Fibroblast of peridontal ligament (primary cell): ENCODE measurements at regions not wholly inside any gene's neighbourhood (a gene's known extent, or its start where the extent isn't known, plus 50 kb on each side); places are given as distances from the start of the nearest gene placed in this dataset.

Experiments
- DNase-seq: peaks from one replicate; pipeline ENCODE4 v3.0.0-alpha.2; 2010; ENCODE audit errors: extremely low read depth

DNA sequence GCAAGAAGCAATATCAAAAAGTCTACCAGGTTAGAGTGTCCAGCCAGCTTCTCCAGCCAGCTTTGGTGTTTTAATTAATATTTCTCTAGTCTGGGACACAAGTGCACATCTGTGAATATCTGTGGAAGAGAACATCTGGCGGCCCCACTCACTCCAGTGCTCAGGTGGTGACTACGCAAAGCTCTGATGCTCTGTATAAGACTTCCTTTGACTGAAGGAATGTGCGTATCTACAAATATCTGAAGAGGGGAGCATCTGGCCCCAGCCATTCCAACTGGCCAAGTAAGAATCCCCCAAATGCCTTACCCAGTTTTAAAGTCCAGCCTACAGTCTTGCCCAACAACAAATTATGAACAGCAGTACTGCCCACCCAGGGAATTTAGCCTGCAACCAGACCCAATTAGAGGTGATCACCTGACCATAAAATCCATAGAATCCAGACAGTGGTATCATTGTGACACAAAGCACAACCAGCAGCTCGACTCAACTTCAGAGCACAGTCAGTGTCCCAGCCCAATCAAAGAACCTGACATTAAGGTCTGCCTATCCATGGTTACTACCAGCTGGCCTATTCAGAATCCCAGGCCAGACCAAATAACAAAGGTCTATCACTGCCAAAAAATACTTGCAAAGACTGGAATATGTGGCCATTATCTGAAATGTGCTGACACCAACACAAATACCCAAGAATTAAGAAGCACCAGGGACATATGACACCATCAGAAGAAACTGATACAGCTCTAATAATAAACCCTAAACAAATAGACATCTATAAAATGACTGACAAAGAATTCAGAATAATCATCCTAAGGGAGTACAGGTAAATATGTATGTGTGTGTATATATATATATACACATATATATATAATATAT lies 76.1 kb upstream of the MANEA start:
- no peak for DNase-seq

DNA sequence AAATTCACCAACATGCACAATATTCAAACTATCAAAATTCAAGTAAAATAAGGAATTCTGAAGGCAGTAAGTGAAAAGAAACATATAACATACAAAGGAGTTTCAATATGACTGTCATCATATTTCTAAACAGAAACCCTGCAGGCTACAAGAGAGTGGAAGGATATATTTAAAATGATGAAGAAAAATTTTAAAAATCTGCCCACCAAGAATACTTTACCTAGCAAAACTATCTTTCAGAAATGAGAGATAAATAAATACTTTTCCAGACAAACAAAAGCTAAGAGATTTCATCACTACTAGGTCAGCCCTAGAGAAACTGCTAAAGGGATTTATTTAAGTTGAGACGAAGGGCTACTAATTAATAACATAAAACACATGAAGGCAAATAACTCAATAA lies 73.8 kb upstream of the MANEA start:
- DNase-seq: no peak

DNA sequence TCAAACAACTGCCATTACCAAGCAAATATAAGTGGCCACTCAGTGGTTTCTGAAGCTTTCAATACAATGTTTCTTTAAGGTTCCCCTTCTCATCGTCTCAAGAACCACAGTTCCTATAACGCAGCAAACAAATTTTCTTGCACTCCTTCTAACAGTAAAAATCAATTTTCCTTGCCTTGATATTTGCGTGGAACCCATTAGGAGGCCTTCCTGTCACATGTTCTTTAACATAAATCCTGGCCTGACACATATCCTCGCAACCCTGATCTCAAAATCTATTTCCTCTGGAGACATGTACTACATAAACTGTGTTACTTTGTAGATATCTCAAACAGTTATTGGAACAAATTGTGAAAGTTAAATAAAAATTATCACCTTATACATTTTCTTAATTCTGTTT lies 65.9 kb upstream of the MANEA start:
- no peak for DNase-seq

DNA sequence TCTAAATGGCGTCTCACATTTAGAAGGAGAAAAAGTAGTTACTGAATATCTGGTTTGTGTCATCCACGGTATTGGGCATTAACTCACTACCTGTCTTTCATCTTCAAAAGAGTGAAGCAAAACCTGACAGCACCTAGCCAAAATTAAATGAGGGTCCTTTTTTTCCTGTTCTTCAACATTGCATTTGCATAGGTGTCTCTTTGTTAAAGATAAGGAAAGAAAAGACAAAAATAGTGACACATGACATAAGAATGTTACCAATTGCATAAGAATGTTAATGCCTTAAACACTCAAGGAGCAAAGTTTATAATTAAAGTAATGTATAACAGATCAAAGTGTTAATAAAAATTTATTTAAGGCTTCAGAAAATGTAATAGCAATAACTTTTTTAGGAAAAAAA lies 61.4 kb upstream of the MANEA start:
- no peak for DNase-seq

DNA sequence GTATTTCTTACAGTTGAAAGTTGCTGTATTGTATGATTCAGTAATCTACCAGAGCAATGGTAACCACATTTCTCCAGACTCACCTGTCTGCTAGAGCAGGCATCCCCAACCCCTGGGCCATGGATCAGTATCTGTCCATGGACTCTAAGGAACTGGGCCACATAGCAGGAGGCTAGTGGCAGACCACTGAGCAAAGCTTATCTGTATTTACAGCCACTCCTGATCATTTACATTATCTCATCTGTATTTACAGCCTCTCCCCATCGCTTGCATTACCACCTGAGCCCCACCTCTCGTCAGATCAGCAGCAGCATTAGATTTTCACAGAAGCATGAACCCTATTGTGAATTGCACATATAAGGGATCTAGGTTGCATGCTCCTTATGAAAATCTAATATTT lies 60.3 kb upstream of the MANEA start:
- no peak for DNase-seq

DNA sequence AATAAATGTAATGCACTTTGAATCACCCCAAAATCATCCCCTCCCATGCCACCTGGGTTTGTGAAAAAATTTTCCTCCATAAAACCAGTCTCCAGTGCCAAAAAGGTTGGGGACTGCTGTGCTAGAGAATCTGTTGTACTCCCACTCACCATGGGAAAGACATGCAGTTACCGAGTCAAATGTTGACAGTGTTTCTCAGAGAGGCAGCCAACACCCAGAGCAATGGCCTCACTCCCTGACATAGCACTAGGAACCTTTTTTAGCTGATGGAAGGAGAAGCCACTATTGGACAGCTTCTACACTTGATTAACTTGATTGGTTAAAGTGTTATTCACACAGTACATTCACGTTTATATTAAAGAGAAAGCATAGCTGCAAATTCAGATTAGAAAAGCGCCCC lies 59.8 kb upstream of the MANEA start:
- DNase-seq: no peak

DNA sequence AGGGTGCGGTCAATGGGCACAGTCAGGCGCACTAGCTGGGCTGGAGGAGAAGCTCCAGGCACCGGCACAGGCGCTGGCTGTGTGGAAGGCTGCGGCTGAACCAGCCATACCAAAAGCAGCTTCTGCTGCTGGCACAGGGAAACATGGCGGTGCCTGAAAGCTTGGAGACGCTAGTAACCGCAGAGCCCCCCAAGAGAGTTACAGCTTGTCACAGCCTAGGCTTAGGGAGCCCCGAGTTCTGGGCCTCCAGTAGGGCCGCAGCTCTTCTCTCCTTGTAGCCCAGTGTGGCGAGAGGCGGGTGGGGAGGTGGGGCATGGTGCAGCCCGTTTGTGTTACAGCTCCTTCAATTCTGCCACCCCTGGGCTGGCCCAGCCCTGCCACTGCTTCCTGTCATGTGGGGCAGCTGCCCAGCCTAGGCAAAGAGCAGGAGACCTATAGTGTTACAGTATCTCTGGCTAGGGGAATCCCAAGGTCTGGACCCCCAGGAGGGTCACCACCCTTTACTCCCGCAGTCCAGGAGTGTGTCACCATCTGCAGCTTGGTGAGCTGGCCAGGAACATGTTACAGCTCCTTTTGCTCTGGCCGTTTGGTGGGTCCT lies 58.6 kb upstream of the MANEA start:
- no peak for DNase-seq

DNA sequence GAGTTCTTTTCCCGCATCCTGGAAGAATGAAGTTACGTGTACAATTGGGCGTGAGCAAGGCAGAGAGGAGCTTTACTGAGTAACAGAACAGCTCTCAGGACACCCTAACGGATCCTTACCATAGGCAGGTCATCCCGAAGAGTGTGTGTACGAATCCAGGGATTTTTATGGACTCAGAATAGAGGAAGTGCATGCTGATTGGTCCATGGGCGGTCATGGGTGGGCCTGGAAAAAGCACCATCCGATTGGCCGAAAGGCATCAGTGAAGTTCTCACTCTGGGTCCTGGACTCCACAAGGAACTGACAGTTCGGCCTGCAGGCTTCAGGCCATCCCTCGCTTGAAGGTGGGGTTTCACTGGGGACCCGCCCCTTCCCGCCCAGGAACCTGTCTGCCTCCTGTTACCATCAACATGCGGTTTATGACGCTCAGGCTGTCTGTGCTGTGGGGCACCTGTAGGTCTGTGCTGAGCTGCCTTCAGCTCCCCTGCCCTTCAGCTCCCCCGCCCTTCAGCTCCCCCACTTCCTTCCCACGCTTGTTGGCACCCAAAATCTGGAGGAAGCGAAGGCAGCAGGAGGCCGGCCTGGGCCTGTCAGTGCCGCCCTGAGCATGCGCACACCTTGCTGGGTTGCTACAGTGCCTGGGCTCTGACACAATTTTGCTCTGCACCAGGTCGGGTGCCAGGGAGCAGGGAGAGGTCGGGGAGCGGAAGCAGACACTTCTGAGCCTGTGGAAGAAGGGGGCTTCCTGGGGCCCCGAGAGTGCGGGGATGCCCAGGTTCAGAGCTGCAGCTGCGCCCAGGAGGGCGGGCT lies 57.9 kb upstream of the MANEA start:
- no peak for DNase-seq

DNA sequence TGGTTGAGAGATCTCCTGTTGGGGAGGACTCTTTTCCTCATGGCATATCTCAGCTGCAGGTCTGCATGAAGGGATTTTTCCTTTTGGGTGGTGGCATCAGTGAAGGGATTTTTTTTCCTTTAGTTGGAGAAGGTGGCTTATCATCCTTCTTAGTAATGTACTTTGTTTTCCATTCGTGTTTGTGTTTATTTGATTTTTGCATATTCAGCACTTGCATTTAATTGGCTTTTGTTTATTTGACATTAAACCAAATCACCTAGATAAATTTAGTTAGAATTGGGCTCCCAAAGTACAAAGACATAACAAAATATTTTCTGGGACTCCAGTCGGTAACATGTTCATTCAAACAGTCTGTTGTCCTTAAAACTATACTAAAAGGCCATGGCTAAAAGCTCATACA lies 56.2 kb upstream of the MANEA start:
- no peak for DNase-seq
